ENCODE measurements at regions not wholly inside any gene's neighbourhood (a gene's known extent, or its start where the extent isn't known, plus 50 kb on each side); places are given as distances from the start of the nearest gene placed in this dataset.
"Not testable (repeated sequence)": the region's sequence is repeated elsewhere in the genome, so short reads cannot be mapped to it uniquely, and the experiment has no call there.

DNA sequence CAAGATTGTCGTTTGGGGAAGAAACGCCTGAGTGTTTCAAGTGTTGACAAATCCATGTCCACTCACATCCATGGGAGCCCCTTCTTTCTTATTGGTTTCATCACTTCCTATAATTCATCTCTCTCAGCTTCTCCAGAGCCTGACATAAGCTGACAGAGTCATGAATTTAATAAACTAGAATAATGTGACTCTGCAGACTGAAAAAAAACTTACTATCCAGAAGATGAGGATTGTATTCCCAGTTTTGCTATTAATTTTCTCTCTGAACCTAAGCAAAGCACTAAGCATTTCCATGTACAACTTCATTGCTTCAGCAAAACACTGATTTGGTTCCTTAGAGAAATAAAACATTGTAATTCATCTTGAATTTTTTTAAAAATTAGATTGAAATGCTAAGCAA, 691.8 kb downstream of the MTRR start:
- DNase-seq, result no peak
- H3K27me3 ChIP-seq, result no peaks in the 10 kb centered on the region
- TF ChIP-seq, protein P1, sequence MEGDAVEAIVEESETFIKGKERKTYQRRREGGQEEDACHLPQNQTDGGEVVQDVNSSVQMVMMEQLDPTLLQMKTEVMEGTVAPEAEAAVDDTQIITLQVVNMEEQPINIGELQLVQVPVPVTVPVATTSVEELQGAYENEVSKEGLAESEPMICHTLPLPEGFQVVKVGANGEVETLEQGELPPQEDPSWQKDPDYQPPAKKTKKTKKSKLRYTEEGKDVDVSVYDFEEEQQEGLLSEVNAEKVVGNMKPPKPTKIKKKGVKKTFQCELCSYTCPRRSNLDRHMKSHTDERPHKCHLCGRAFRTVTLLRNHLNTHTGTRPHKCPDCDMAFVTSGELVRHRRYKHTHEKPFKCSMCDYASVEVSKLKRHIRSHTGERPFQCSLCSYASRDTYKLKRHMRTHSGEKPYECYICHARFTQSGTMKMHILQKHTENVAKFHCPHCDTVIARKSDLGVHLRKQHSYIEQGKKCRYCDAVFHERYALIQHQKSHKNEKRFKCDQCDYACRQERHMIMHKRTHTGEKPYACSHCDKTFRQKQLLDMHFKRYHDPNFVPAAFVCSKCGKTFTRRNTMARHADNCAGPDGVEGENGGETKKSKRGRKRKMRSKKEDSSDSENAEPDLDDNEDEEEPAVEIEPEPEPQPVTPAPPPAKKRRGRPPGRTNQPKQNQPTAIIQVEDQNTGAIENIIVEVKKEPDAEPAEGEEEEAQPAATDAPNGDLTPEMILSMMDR (IDR thresholded peaks at IDR 0.05), result no peak
- no peak for ATAC-seq
- no peaks in the 10 kb centered on the region for H3K4me1 ChIP-seq
- H3K9me3 ChIP-seq, result peaks cover 0 to 14% (median 2%) of the 10 kb centered on the region in 11 donors
- 41 to 55% methylated on average over 2 of the region's 2 CpGs for WGBS, 2 donors
- no peak overlapping the region for H3K4me3 ChIP-seq
- no peak overlapping the region for H3K27ac ChIP-seq
- H3K36me3 ChIP-seq, result no peaks in the 10 kb centered on the region
- intact Hi-C loops (cut with DNase I), result no loop called here

GRCh38 chr5:8561224-8561840, 692.4 kb downstream of the MTRR start:
- intact Hi-C loops (cut with DNase I), result no loop called here
- H3K9me3 ChIP-seq, result peaks cover 0 to 9% (median 0%) of the 10 kb centered on the region in 11 donors
- H3K36me3 ChIP-seq, result no peaks in the 10 kb centered on the region
- no peaks in the 10 kb centered on the region for H3K27me3 ChIP-seq
- ATAC-seq (no peak), DNase-seq (no peak)
- no peaks in the 10 kb centered on the region for H3K4me1 ChIP-seq
- no peak overlapping the region for H3K27ac ChIP-seq
- WGBS, 2 donors, result 73% methylated on average over 3 of the region's 3 CpGs
- TF ChIP-seq, protein P1 (IDR thresholded peaks at IDR 0.05), result no peak
- H3K4me3 ChIP-seq, result no peak overlapping the region

GRCh38 chr5:8561854-8562253, 692.9 kb downstream of the MTRR start:
- H3K36me3 ChIP-seq, result no peaks in the 10 kb centered on the region
- intact Hi-C loops (cut with DNase I), result no loop called here
- peaks cover 0 to 5% (median 0%) of the 10 kb centered on the region in 11 donors for H3K9me3 ChIP-seq
- TF ChIP-seq, protein P1 (IDR thresholded peaks at IDR 0.05), result no peak
- no peaks in the 10 kb centered on the region for H3K27me3 ChIP-seq
- H3K4me3 ChIP-seq, result no peak overlapping the region
- ATAC-seq, result no peak
- H3K27ac ChIP-seq, result no peak overlapping the region
- no peak for DNase-seq
- no peaks in the 10 kb centered on the region for H3K4me1 ChIP-seq

DNA sequence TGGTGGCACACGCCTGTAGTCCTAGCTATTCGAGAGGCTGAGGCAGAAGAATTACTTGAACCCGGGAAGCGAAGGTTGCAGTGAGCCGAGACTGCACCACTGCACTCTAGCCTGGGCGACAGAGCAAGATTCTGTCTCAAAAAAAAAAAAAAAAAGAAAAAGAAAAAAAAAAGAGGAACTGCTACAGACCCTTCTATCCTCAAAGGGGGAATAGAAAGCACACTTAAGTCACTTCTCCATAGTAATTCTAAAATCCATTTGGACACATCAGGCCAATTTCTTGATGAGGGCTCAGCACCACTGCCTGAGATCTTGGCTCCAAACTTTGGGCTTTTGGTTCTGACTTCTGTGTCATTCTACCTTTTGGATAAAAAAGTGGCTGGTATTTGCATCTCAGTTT, 694.6 kb downstream of the MTRR start:
- H3K4me1 ChIP-seq; DNase-seq; H3K36me3 ChIP-seq; H3K27ac ChIP-seq; ATAC-seq; H3K4me3 ChIP-seq; intact Hi-C loops (cut with DNase I); H3K9me3 ChIP-seq; H3K27me3 ChIP-seq: not testable (repeated sequence)
- WGBS, 2 donors, result 89 to 90% methylated on average over 6 of the region's 6 CpGs

DNA sequence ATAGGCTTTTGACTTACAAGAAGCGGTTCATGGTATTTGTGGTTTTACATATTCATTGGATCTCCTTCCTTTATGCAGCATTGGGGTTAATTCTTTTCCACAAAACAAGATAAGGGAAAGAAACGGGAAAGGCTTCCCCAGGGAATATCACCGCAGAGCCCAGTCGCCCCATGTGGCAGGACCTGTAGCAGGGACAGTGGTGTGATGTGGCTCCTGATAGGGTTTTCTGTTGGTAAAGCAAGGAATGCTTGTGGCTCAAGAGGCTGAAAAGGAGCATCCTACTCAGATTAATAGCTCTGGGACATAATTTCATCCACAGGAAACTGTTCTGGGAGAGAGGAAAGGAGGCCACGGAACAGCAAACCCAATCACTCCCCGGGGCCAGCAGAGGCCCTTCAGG, 699.9 kb downstream of the MTRR start:
- Histone ChIP-seq H3K9me3 (no peaks in the 10 kb centered on the region), H3K27ac (no peak overlapping the region), H3K4me1 (no peaks in the 10 kb centered on the region), H3K27me3 (no peaks in the 10 kb centered on the region), H3K4me3 (no peak overlapping the region), H3K36me3 (no peaks in the 10 kb centered on the region)
- no peak for ATAC-seq
- intact Hi-C loops (cut with DNase I), result no loop called here
- TF ChIP-seq, protein P1 (IDR thresholded peaks at IDR 0.05), result no peak
- DNase-seq, result no peak
- 42 to 47% methylated on average over 6 of the region's 6 CpGs for WGBS, 2 donors

Measured in heart right ventricle (tissue), 16 donors.